H9 (cell line): ENCODE measurements at regions not wholly inside any gene's neighbourhood (a gene's known extent, or its start where the extent isn't known, plus 50 kb on each side); places are given as distances from the start of the nearest gene placed in this dataset.
"Not testable (repeated sequence)": the region's sequence is repeated elsewhere in the genome, so short reads cannot be mapped to it uniquely, and the experiment has no call there.

Experiments used
- DNase-seq: peaks from one replicate; pipeline ENCODE4 v3.0.0-alpha.2; 2017
- H2AFZ ChIP-seq: one replicate; pipeline ENCODE4 v1.6.1; 2013; ENCODE audit warnings: mild to moderate bottlenecking, low read length, control low read depth, moderate library complexity
- H2AK5ac ChIP-seq: 2 replicates; pipeline ENCODE4 v1.6.1; 2013; ENCODE audit warnings: low read length, control low read depth, mixed read lengths; ENCODE audit not compliant: insufficient read length
- H2BK120ac ChIP-seq: one replicate; pipeline ENCODE4 v1.6.1; 2013; ENCODE audit warnings: low read depth, mild to moderate bottlenecking, low read length, control low read depth, inconsistent platforms; ENCODE audit not compliant: poor library complexity, severe bottlenecking
- H2BK12ac ChIP-seq: 2 replicates; pipeline ENCODE4 v1.6.1; 2013; ENCODE audit warnings: low read length, control low read depth, mixed read lengths, low read depth; ENCODE audit not compliant: insufficient read length
- H2BK15ac ChIP-seq: 2 replicates; pipeline ENCODE4 v1.6.1; 2013; ENCODE audit warnings: low read depth, low read length, control low read depth
- H2BK20ac ChIP-seq: one replicate; pipeline ENCODE4 v1.6.1; 2013; ENCODE audit warnings: low read depth, mild to moderate bottlenecking, low read length, control low read depth, inconsistent platforms; ENCODE audit not compliant: poor library complexity, severe bottlenecking
- H2BK5ac ChIP-seq: 2 replicates; pipeline ENCODE4 v1.6.1; 2013; ENCODE audit warnings: low read length, control low read depth, mixed read lengths; ENCODE audit not compliant: insufficient read length
- H3K14ac ChIP-seq: 2 replicates; pipeline ENCODE4 v1.6.1; 2013; ENCODE audit warnings: low read length, control low read depth; ENCODE audit not compliant: insufficient read depth
- H3K18ac ChIP-seq: 2 replicates; pipeline ENCODE4 v1.6.1; 2013; ENCODE audit warnings: low read depth, mild to moderate bottlenecking, mixed read lengths, low read length, control low read depth; ENCODE audit not compliant: insufficient read length
- H3K23ac ChIP-seq: 2 replicates; pipeline ENCODE4 v1.6.1; 2013; ENCODE audit warnings: low read length, control low read depth, mixed read lengths, low read depth; ENCODE audit not compliant: insufficient read length
- H3K23me2 ChIP-seq: 2 replicates; pipeline ENCODE4 v1.6.1; 2013; ENCODE audit warnings: low read depth, mild to moderate bottlenecking, mixed read lengths, low read length, control low read depth; ENCODE audit not compliant: insufficient read length, poor library complexity, severe bottlenecking
- H3K27ac ChIP-seq: 2 replicates; pipeline ENCODE4 v1.5.1; 2013; ENCODE audit warnings: low read length, control low read depth, mixed read lengths, low read depth; ENCODE audit not compliant: insufficient read length
- H3K27me3 ChIP-seq: 2 replicates; pipeline ENCODE4 v1.6.1; 2013; ENCODE audit warnings: low read length, control low read depth, inconsistent platforms; ENCODE audit not compliant: insufficient read depth
- H3K4ac ChIP-seq: 2 replicates; pipeline ENCODE4 v1.6.1; 2013; ENCODE audit warnings: low read depth, mild to moderate bottlenecking, control low read depth, inconsistent platforms, low read length, moderate library complexity
- H3K4me1 ChIP-seq: 2 replicates; pipeline ENCODE4 v1.6.1; 2013; ENCODE audit warnings: low read length, control low read depth, inconsistent platforms; ENCODE audit not compliant: insufficient read depth
- H3K4me2 ChIP-seq: 2 replicates; pipeline ENCODE4 v1.6.1; 2013; ENCODE audit warnings: low read length, control low read depth, mixed read lengths; ENCODE audit not compliant: insufficient read length, insufficient read depth
- H3K56ac ChIP-seq: 2 replicates; pipeline ENCODE4 v1.6.1; 2013; ENCODE audit warnings: low read depth, mild to moderate bottlenecking, mixed read lengths, low read length, control low read depth; ENCODE audit not compliant: insufficient read length
- H3K79me1 ChIP-seq: 2 replicates; pipeline ENCODE4 v1.6.1; 2013; ENCODE audit warnings: low read depth, mild to moderate bottlenecking, moderate library complexity, low read length, control low read depth, inconsistent platforms; ENCODE audit not compliant: insufficient read depth, poor library complexity, severe bottlenecking
- H3K79me2 ChIP-seq: 2 replicates; pipeline ENCODE4 v1.6.1; 2013; ENCODE audit warnings: low read length, control low read depth, inconsistent platforms; ENCODE audit not compliant: insufficient read depth
- H3K9ac ChIP-seq: 2 replicates; pipeline ENCODE4 v1.6.1; 2013; ENCODE audit warnings: low read length, control low read depth, mixed read lengths; ENCODE audit not compliant: insufficient read length; ENCODE audit errors: extremely low read depth
- H3K9me3 ChIP-seq: one replicate; pipeline ENCODE4 v1.6.1; 2013; ENCODE audit warnings: low read depth, low read length, inconsistent platforms; ENCODE audit not compliant: control insufficient read depth
- H3T11ph ChIP-seq: one replicate; pipeline ENCODE4 v1.6.1; 2013; ENCODE audit warnings: mild to moderate bottlenecking, low read length, control low read depth, inconsistent platforms
- H4K20me1 ChIP-seq: one replicate; pipeline ENCODE4 v1.6.1; 2013; ENCODE audit not compliant: control insufficient read depth, insufficient read length, insufficient read depth
- H4K5ac ChIP-seq: 2 replicates; pipeline ENCODE4 v1.6.1; 2013; ENCODE audit warnings: low read depth, mild to moderate bottlenecking, mixed read lengths, low read length, control low read depth; ENCODE audit not compliant: insufficient read length
- H4K8ac ChIP-seq: replicated peaks from 2 replicates; pipeline ENCODE4 v1.6.1; 2013; ENCODE audit warnings: low read length, control low read depth, mixed read lengths, low read depth; ENCODE audit not compliant: insufficient read length
- H4K91ac ChIP-seq: 2 replicates; pipeline ENCODE4 v1.6.1; 2013; ENCODE audit warnings: low read depth, mild to moderate bottlenecking, moderate library complexity, mixed read lengths, low read length, control low read depth; ENCODE audit not compliant: insufficient read length
- H3K27ac Mint-ChIP-seq, 3 experiments: 2 replicates in 2 of 3; 3 replicates in 1 of 3; pipeline ENCODE4 v1.8.0; 2020 to 2021; ENCODE audit warnings: mixed read lengths in 3 of 3, mild to moderate bottlenecking in 1 of 3, moderate library complexity in 1 of 3
- H3K27me3 Mint-ChIP-seq: 2 replicates; pipeline ENCODE4 v1.8.0; 2021; ENCODE audit warnings: low read depth, mild to moderate bottlenecking, moderate library complexity, mixed read lengths
- H3K36me3 Mint-ChIP-seq, 3 experiments: 2 replicates in 2 of 3; 3 replicates in 1 of 3; pipeline ENCODE4 v1.8.0; 2020 to 2021; ENCODE audit warnings: low read depth in 3 of 3, mixed read lengths in 3 of 3; ENCODE audit not compliant: insufficient read depth in 1 of 3
- H3K4me1 Mint-ChIP-seq, 2 experiments: 2 replicates each; pipeline ENCODE4 v1.8.0; 2020; ENCODE audit warnings: mixed read lengths in 2 of 2
- H3K4me3 Mint-ChIP-seq, 2 experiments: 2 replicates in 1 of 2; 3 replicates in 1 of 2; pipeline ENCODE4 v1.8.0; 2020 to 2021; ENCODE audit warnings: mild to moderate bottlenecking in 2 of 2, mixed read lengths in 2 of 2, moderate library complexity in 1 of 2
- H3K9me3 Mint-ChIP-seq, 2 experiments: 2 replicates in 1 of 2; 3 replicates in 1 of 2; pipeline ENCODE4 v1.8.0; 2020; ENCODE audit warnings: mild to moderate bottlenecking in 2 of 2, mixed read lengths in 2 of 2, moderate library complexity in 1 of 2
- WGBS: extraction: QIAGEN DNeasy Blood & Tissue Kit; methylation state at CpG from one replicate; pipeline ENCODE4 v1.1.7; 2013; ENCODE audit warnings: missing lambda C conversion rate, low lambda C conversion rate, mixed read lengths; ENCODE audit not compliant: insufficient read length; ENCODE audit errors: extremely low coverage; 5-methylcytosine and 5-hydroxymethylcytosine counted together
- TF ChIP-seq, protein P1 (sequence below): fragments of 200-600 bp; sonication (generic); conservative IDR thresholded peaks from 3 replicates; pipeline ENCODE4 v1.8.0; 2021; ENCODE audit warnings: antibody characterized with exemption, mild to moderate bottlenecking

DNA sequence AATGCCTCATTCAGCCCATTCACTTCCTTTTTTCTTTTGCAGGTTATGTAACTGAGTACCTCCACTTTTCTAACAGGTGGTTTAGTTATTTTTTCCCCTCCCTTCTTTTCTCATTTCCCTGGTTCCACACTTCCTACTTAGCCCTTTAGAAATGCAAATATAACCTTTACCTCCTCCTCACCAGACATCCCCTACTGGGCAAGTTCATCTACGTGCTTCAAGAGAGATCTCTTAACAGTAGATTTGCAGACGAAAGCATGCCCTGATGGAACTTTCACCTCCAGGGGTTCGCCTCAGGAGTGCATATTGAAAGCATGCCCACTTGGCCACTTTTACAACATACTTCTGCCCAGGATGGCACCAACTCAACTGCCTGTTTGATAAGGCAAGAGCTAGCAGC, 314.1 kb upstream of the LRRC3B start:
- no peak overlapping the region for H3K4me3 Mint-ChIP-seq
- Histone ChIP-seq H3K23ac (no peak overlapping the region), H3K4me1 (peaks cover 9% of the 10 kb centered on the region; the same call in 1 of the 2 replicates), H2BK20ac (no peak overlapping the region), H3K56ac (no peak overlapping the region), H3K9me3 (no peaks in the 10 kb centered on the region), H4K5ac (no peak overlapping the region), H2BK12ac (no peak overlapping the region), H2BK5ac (no peak overlapping the region), H4K8ac (no peak overlapping the region), H2BK15ac (no peak overlapping the region), H3K9ac (no peak overlapping the region), H3K27ac (no peak overlapping the region), H4K20me1 (no peaks in the 10 kb centered on the region), H3K14ac (no peak overlapping the region), H2AFZ (no peak overlapping the region), H4K91ac (no peak overlapping the region), H3K4ac (no peak overlapping the region), H3K79me2 (no peaks in the 10 kb centered on the region), H3K79me1 (no peaks in the 10 kb centered on the region), H2AK5ac (no peak overlapping the region), H3K4me2 (no peak overlapping the region), H2BK120ac (no peak overlapping the region), H3T11ph (no peak overlapping the region), H3K18ac (no peak overlapping the region), H3K27me3 (no peaks in the 10 kb centered on the region), H3K23me2 (no peaks in the 10 kb centered on the region)
- TF ChIP-seq, protein P1, sequence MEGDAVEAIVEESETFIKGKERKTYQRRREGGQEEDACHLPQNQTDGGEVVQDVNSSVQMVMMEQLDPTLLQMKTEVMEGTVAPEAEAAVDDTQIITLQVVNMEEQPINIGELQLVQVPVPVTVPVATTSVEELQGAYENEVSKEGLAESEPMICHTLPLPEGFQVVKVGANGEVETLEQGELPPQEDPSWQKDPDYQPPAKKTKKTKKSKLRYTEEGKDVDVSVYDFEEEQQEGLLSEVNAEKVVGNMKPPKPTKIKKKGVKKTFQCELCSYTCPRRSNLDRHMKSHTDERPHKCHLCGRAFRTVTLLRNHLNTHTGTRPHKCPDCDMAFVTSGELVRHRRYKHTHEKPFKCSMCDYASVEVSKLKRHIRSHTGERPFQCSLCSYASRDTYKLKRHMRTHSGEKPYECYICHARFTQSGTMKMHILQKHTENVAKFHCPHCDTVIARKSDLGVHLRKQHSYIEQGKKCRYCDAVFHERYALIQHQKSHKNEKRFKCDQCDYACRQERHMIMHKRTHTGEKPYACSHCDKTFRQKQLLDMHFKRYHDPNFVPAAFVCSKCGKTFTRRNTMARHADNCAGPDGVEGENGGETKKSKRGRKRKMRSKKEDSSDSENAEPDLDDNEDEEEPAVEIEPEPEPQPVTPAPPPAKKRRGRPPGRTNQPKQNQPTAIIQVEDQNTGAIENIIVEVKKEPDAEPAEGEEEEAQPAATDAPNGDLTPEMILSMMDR = no peak
- no CpG with 5 or more reads among the region's 3 CpGs for WGBS
- H3K4me1 Mint-ChIP-seq = peaks cover 13 to 23% of the 10 kb centered on the region in 2 experiments
- peaks cover 13 to 29% of the 10 kb centered on the region in 2 experiments; a peak in 4 of 5 replicates for H3K9me3 Mint-ChIP-seq
- H3K27me3 Mint-ChIP-seq = no peaks in the 10 kb centered on the region
- no peak for DNase-seq
- peak overlapping the region in 1 of 3 experiments; percentile 38; a peak in 2 of 7 replicates for H3K27ac Mint-ChIP-seq
- H3K36me3 Mint-ChIP-seq = peaks cover 14 to 15% (median 15%) of the 10 kb centered on the region in 3 experiments

DNA sequence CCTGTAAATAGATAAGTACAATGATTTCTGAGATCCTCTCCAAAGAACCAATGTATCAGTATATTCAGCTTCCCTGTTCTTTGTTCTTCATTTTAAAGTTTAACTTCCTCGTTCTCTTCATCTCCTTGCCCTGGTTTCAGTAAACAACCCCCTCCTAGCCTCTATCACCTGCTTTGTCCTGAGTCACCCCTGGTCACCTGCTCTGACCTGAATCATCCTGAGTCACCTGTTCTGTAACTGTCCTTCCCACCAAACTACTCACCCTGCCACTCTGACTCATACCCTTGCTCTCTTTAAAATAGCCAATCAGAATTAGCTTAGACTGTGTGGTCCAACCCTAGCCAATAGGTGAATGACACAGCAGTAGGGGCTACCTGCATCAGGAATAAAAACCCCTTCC, 313.0 kb upstream of the LRRC3B start:
- not testable (repeated sequence) for H3K27me3 ChIP-seq, H3K14ac ChIP-seq, H3K4me3 Mint-ChIP-seq, H3K56ac ChIP-seq, H2BK12ac ChIP-seq, H3K27ac ChIP-seq, H2AK5ac ChIP-seq, H2BK15ac ChIP-seq, DNase-seq, H3K23ac ChIP-seq, H3K9me3 ChIP-seq, H4K20me1 ChIP-seq, H3K4me2 ChIP-seq, H3K23me2 ChIP-seq, H2AFZ ChIP-seq, H4K91ac ChIP-seq, H2BK20ac ChIP-seq, H3K27ac Mint-ChIP-seq, H2BK5ac ChIP-seq, H3T11ph ChIP-seq, H3K79me2 ChIP-seq, H3K4me1 ChIP-seq, H3K9ac ChIP-seq, H2BK120ac ChIP-seq, H3K79me1 ChIP-seq, H3K27me3 Mint-ChIP-seq, H3K18ac ChIP-seq, H3K4ac ChIP-seq, H4K8ac ChIP-seq, H4K5ac ChIP-seq
- Mint-ChIP-seq H3K4me1 (peaks cover 13 to 23% of the 10 kb centered on the region in 2 experiments), H3K9me3 (peaks cover 13 to 29% of the 10 kb centered on the region in 2 experiments; a peak in 4 of 5 replicates), H3K36me3 (peaks cover 14 to 15% (median 15%) of the 10 kb centered on the region in 3 experiments)
- no CpG with 5 or more reads among the region's 1 CpG for WGBS
